ENCODE measurements at regions not wholly inside any gene's neighbourhood (a gene's known extent, or its start where the extent isn't known, plus 50 kb on each side); places are given as distances from the start of the nearest gene placed in this dataset.
"Not testable (repeated sequence)": the region's sequence is repeated elsewhere in the genome, so short reads cannot be mapped to it uniquely, and the experiment has no call there.

- not testable (repeated sequence) for TF ChIP-seq RARB (CRISPR knock-in tag; IDR thresholded peaks at IDR 0.05); OSR1 (CRISPR knock-in tag; IDR thresholded peaks at IDR 0.05); ARNTL (CRISPR knock-in tag; IDR thresholded peaks at IDR 0.05; ENCODE audit: borderline replicate concordance, low read depth); PATZ1 (CRISPR knock-in tag; IDR thresholded peaks at IDR 0.05; ENCODE audit: borderline replicate concordance); CREB5 (CRISPR knock-in tag; IDR thresholded peaks at IDR 0.05; ENCODE audit: low read depth); TSHZ2 (CRISPR knock-in tag; IDR thresholded peaks at IDR 0.05); ZFP30 (CRISPR knock-in tag; IDR thresholded peaks at IDR 0.05); PPARA (CRISPR knock-in tag; IDR thresholded peaks at IDR 0.05; ENCODE audit: borderline replicate concordance); ZNF565 (CRISPR knock-in tag; conservative IDR thresholded peaks at IDR 0.05; ENCODE audit: low read depth); ESRRG (CRISPR knock-in tag; IDR thresholded peaks at IDR 0.05); TCF4 (CRISPR knock-in tag; IDR thresholded peaks at IDR 0.05; ENCODE audit: borderline replicate concordance); ZFP3 (CRISPR knock-in tag; IDR thresholded peaks at IDR 0.05); ISL1 (CRISPR knock-in tag; IDR thresholded peaks at IDR 0.05); POU6F1 (CRISPR knock-in tag; IDR thresholded peaks at IDR 0.05; ENCODE audit: borderline replicate concordance, low read depth)
Observed at GRCh38 chr1:120242582-120242981, 66.3 kb upstream of the SEC22B start.

All from SK-N-SH treated with all-trans-retinoic acid at 6 μM for 48 hours (cell line).